NCI-H2107 treated with DMSO at 0.1 percent for 48 hours (cell line): ENCODE measurements at regions not wholly inside any gene's neighbourhood (a gene's known extent, or its start where the extent isn't known, plus 50 kb on each side); places are given as distances from the start of the nearest gene placed in this dataset.

Experiments
- DNase-seq: peaks from one replicate; lab custom pipeline; 2025; ENCODE audit not compliant: unreplicated experiment; lab: John Stamatoyannopoulos, UW

DNA sequence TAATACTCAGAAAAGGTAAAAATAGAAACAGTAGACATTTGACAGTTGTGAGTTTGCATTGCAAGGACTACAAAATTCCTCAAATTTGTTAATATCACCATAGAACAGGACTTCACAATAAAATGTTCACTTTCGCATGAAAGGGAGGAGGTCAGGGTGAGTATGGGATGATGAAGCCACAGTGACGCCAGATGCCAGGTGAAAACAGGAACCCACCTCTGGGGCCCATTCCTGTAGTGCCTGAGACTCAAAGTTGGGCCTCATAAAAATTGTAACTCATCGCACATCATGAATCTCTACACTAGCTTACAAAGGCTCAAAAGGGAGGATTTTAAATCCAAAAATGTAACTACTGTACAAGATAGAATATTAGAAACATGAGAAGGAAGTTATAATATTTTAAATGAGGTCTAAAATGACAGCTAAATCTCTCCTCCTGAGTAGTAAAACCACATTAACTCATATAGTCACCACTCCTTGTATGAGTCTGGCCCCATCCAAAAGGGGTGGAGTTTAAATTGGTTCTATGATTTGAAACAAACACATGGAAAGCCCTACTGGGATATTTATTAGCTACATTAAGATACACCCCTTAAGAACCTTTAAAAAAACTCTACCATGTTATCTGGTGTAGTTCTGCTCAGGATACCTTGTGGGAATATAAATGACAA lies 93.7 kb downstream of the ETS2 start:
- DNase-seq: no peak

DNA sequence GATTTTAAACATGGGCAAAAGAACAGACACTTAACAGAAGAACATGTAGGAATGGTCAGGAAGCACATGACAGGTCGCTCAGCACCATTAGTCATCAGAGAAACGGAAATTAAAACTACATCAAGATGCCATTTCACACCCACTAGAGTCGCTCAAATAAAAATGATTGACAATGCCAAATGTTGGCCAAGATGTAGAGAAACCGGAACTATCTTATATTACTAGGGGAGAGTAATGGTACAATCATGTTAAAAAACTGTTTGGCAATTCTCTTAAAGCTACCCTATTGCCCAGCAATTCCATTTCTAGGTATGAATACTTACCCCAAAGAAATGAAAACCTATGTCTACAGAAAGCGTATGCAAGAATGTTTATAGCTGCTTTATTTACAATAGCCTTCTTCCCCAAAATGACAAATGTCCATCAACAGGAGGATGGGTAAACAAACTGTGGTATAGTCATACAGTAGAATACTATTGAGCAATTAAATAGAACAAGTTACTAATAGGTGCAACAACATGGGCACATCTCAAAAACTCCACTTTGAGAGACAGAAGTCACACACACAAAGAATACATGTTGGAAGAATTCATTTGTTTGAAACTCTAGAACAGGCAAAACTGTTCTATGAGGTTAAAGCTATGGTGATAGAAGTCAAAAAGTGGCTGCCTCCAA lies 92.8 kb downstream of the ETS2 start:
- no peak for DNase-seq

DNA sequence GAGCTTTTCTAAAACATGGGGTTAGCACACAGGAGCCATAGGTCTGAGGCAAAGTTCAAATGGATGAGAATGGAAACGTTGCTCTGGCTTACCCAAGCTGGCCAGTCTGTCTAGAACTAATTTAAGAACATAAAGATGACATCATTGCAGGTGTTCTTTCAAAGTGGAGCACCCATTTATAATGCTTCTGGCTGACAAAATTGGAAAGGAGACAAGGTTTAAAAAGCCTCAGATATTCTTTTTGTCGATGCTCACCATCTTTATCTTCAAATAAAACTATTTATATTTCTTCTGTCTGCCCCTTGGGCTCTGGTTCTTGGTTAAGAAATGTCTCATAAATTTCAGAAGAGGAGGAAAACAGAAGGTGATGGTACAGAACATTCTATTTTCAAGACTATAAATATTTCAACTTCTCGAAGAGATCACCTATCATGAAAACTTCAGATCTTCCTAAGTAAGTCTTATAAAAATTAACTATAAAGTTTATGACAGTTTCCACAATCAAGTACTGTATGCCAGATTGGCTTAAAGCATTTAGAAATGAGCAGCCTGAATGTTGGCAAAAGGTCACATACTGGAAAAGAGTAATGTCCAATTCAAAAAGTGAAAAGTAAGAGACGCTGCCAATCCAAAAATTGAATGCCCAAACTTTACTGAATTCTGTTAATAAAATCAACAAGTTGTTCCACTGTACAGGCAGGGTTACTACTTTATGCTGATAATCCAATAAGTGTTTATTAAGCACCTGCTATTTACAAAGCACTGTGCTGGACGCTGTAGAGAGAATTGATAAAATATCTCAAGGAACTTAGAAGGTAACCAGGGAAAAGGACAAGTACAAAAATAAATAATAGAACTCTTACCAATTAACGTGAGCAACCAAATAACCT lies 92.0 kb downstream of the ETS2 start:
- DNase-seq: peak; percentile 91

DNA sequence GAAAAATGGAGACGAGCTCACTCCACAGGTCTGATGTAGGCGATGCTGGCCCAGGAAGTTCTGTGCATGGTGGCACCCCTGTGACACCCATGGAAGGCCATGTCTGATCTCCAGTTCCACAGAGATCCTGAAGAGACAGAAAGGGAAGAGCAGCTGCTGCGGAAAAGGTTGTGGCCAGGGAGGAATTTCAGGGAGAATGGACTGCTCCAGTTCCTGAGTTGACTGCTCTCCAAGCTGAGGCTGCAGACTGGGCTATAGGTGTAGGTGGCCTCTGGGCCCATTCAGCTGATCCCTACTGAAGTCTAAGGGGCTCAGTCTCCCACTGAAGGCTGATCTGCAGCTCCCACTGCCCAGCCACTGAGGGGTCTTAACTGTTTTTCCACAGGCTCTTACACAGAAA lies 89.2 kb downstream of the ETS2 start:
- DNase-seq: no peak

- no peak for DNase-seq
These were observed 83.3 kb downstream of the ETS2 start for GRCh38 chr21:38888991-38889561.

- no peak for DNase-seq
These were observed 82.0 kb downstream of the ETS2 start for GRCh38 chr21:38887749-38888148.

DNA sequence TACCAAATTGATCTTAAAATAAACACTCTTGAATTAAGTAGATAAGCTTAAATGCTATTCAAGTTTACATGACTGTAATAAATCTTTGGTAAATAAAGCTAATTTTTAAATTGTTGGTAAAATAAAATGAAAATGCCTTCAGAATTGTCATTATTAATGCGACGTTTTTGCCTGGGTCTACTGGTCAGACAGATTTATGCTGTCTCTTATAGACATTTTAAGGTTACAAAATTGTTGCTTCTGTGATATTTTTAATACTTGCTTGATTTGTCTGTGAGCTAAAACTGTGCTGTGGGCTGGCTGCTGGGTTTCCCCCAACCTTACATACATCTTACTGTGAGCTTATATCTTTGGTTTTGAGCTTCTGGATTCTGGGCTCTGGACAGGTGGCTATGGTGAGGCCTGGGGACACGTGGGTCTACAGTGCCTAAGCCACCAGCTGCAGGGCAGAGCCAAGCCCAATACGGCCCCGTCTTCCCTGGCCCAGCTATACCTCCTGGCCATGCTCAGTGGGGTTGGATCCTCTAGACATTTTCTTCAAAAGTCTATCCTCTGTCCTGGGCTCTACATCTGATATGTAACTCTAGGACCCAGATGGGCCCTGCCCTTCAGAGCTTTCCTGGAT lies 81.4 kb downstream of the ETS2 start:
- DNase-seq: no peak

- DNase-seq: no peak
These were observed 80.2 kb downstream of the ETS2 start for GRCh38 chr21:38885909-38886308.

GRCh38 chr21:38884440-38884839 lies 78.7 kb downstream of the ETS2 start:
- DNase-seq: no peak

GRCh38 chr21:38883142-38883541 lies 77.4 kb downstream of the ETS2 start:
- DNase-seq: no peak

DNA sequence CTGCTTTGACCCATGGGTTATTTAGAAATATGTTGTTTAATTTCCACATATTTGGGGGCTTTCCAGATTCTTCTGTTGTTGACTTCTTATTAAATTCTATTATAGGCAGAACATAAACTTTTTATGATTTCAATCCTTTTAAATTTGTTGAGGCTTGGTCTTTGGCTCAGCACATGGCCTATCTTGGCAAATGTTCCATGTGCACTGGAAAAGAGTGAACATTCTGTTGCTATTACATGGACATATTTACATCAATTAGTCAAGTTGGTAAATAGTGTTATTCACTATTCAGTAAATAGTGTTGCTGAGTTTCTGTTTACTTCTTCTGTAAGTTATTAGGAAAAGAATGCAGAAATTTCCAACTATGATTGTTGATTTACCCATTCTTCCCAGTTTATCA lies 75.4 kb downstream of the ETS2 start:
- DNase-seq: no peak

GRCh38 chr21:38880577-38880966 lies 74.8 kb downstream of the ETS2 start:
- no peak for DNase-seq

DNA sequence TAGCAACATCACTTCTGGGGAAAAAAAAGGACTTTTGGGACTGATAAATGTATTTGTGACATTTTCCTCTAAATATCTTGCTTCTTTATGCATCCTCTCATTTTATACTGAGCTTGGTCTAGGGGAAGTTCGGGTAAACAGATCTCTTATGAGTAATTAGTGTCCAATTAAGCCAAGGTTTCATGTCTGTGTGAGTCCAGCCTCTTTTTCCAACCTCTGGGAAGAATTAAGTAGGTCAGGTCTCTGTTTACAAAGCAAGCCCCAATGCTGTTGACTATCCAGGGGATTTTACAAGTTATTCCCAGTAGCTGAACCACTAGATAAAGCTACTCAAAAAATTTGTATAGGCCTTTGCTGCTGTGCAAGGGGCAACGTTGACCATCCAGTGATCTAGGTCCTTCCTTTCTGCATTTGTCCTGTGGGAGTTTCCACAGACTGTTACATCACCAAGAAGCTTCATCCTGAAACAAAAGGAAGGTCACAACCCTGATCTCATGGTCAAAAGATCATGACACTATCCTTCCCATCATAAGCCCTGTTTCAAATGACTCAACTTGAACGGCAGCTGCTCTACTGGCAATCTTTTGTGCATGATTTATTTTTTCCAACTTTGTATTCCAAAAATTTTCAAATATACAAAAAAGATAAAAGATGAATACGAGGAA lies 74.3 kb downstream of the ETS2 start:
- no peak for DNase-seq

DNA sequence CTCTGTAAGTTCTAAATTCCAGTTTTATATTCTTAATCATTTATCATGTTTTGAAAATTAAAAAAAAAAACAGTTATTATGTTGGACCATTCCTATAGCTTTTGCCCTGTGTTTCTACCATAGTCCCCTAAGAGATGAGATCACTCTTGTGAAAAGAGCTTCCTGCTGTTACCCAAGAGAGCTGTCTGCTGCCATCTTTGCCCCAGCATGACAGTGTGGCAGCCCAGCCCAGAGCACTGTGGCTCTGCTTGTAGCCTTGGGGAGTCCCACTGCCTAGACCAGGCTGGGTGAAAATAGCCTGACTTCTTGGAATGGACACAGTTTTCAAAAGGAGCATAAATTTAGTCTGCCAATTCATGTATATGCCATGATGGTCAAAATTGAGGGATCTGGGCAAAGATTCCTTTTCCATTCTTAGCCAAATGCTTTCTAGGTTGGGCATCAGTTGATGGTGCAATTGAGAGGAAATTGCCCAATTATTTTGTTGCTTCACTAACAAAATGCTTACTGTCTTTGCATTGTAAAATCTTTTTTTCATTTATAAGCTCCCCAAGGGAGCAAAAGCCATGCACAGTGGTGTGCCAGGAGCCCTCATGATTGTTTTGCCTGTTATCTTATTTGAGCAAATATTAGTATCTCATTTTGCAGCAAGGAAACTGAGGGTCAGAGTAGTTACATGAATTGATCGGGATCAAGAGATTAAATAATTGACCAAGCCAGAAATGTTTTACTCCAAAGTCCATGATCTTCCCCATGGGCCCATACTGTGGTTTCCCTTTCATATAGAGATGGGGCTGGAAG lies 72.8 kb downstream of the ETS2 start:
- DNase-seq: no peak

GRCh38 chr21:38875694-38876492 lies 70.2 kb downstream of the ETS2 start:
- peak; percentile 77 for DNase-seq
